ENCODE measurements at regions not wholly inside any gene's neighbourhood (a gene's known extent, or its start where the extent isn't known, plus 50 kb on each side); places are given as distances from the start of the nearest gene placed in this dataset.
"Not testable (repeated sequence)": the region's sequence is repeated elsewhere in the genome, so short reads cannot be mapped to it uniquely, and the experiment has no call there.

DNA sequence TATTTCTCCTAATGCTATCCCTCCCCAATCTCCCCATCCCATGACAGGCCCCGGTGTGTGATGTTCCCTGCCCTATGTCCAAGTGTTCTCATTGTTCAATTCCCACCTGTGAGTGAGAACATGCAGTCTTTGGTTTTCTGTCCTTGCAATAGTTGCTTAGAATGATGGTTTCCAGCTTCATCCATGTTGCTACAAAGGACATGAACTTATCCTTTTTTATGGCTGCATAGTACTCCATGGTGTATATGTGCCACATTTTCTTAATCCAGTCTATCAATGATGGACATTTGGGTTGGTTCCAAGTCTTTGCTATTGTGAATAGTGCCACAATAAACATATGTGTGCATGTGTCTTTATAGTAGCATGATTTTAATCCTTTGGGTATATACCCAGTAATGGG, 51.3 kb upstream of the RIOK2 start:
- H3K9ac ChIP-seq (ENCODE audit: low read depth in 1 of 2, low read length in 2 of 2); H3K4me3 ChIP-seq (ENCODE audit: low read depth in 1 of 2, low read length in 2 of 2); H3K4me1 ChIP-seq (ENCODE audit: control insufficient read depth in 1 of 2, insufficient read depth in 2 of 2, low read length in 2 of 2); H3K9me3 ChIP-seq (ENCODE audit: control insufficient read depth in 1 of 2, low read length in 2 of 2); H3K27ac ChIP-seq (ENCODE audit: low read depth, low read length); H3K36me3 ChIP-seq (ENCODE audit: control insufficient read depth in 1 of 2, insufficient read depth in 2 of 2, low read length in 2 of 2); H3K27me3 ChIP-seq (ENCODE audit: control insufficient read depth in 1 of 2, insufficient read depth in 2 of 2, low read length in 2 of 2): not testable (repeated sequence)

GRCh38 chr5:97242341-97242740, 59.3 kb upstream of the RIOK2 start:
- no peaks in the 10 kb centered on the region for H3K4me1 ChIP-seq (ENCODE audit: control insufficient read depth in 1 of 2, insufficient read depth in 2 of 2, low read length in 2 of 2)

DNA sequence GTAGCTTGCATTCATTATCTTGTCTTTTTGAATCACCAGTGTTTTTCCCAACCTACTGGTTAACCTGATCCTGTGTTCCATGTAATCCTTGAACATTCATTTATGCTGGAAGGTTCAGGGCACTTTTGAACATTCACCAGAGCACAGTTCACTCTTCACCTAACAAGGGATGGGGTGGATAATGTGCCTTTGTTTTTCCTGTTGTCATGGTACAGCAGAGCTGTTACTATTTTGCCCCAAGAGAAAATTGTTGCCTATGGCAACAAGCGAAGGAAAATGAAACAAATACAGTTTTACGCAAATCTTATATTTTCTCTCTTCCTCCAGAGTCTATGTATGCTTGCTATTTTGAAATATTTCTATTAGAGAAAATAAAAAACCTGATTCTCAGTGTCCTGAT, 60.3 kb upstream of the RIOK2 start:
- Histone ChIP-seq H3K36me3 (ENCODE audit: control insufficient read depth in 1 of 2, insufficient read depth in 2 of 2, low read length in 2 of 2) (no peaks in the 10 kb centered on the region), H3K9me3 (ENCODE audit: control insufficient read depth in 1 of 2, low read length in 2 of 2) (no peaks in the 10 kb centered on the region), H3K9ac (ENCODE audit: low read depth in 1 of 2, low read length in 2 of 2) (no peak overlapping the region), H3K4me1 (ENCODE audit: control insufficient read depth in 1 of 2, insufficient read depth in 2 of 2, low read length in 2 of 2) (no peaks in the 10 kb centered on the region), H3K27ac (ENCODE audit: low read depth, low read length) (no peak overlapping the region), H3K27me3 (ENCODE audit: control insufficient read depth in 1 of 2, insufficient read depth in 2 of 2, low read length in 2 of 2) (no peaks in the 10 kb centered on the region), H3K4me3 (ENCODE audit: low read depth in 1 of 2, low read length in 2 of 2) (no peak overlapping the region)

More at GRCh38 chr5:97242341-97242740, 59.3 kb upstream of the RIOK2 start:
- Histone ChIP-seq H3K27ac (ENCODE audit: low read depth, low read length) (no peak overlapping the region), H3K36me3 (ENCODE audit: control insufficient read depth in 1 of 2, insufficient read depth in 2 of 2, low read length in 2 of 2) (no peaks in the 10 kb centered on the region), H3K4me3 (ENCODE audit: low read depth in 1 of 2, low read length in 2 of 2) (no peak overlapping the region), H3K9ac (ENCODE audit: low read depth in 1 of 2, low read length in 2 of 2) (no peak overlapping the region), H3K27me3 (ENCODE audit: control insufficient read depth in 1 of 2, insufficient read depth in 2 of 2, low read length in 2 of 2) (no peaks in the 10 kb centered on the region), H3K9me3 (ENCODE audit: control insufficient read depth in 1 of 2, low read length in 2 of 2) (no peaks in the 10 kb centered on the region)

DNA sequence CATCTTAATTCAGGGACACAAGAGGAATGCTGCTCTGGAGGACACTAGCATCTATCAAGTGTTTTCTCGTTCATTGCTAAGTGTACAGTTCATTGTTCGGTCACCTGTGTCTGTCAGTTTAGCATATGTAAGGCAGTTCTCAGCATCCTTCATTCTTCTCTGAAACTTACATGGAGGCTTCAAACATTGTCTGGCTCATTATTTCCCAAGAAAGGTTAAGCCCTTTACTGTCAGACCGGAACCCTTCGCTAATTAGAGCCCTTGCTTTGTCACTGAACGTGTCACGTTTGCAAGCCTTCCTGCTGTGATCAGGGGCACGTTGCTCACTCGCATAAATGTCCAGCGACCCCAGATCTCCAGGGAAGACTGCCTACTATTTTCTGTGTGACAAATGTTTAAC, 62.3 kb upstream of the RIOK2 start:
- Histone ChIP-seq H3K4me3 (ENCODE audit: low read depth in 1 of 2, low read length in 2 of 2) (no peak overlapping the region), H3K9ac (ENCODE audit: low read depth in 1 of 2, low read length in 2 of 2) (no peak overlapping the region), H3K36me3 (ENCODE audit: control insufficient read depth in 1 of 2, insufficient read depth in 2 of 2, low read length in 2 of 2) (no peaks in the 10 kb centered on the region), H3K27me3 (ENCODE audit: control insufficient read depth in 1 of 2, insufficient read depth in 2 of 2, low read length in 2 of 2) (no peaks in the 10 kb centered on the region), H3K27ac (ENCODE audit: low read depth, low read length) (no peak overlapping the region), H3K4me1 (ENCODE audit: control insufficient read depth in 1 of 2, insufficient read depth in 2 of 2, low read length in 2 of 2) (peaks cover 7% of the 10 kb centered on the region in 2 donors), H3K9me3 (ENCODE audit: control insufficient read depth in 1 of 2, low read length in 2 of 2) (no peaks in the 10 kb centered on the region)

GRCh38 chr5:97250113-97250512, 67.1 kb upstream of the RIOK2 start:
- no peaks in the 10 kb centered on the region for H3K36me3 ChIP-seq (ENCODE audit: control insufficient read depth in 1 of 2, insufficient read depth in 2 of 2, low read length in 2 of 2)
- no peak overlapping the region for H3K4me3 ChIP-seq (ENCODE audit: low read depth in 1 of 2, low read length in 2 of 2)
- no peaks in the 10 kb centered on the region for H3K27me3 ChIP-seq (ENCODE audit: control insufficient read depth in 1 of 2, insufficient read depth in 2 of 2, low read length in 2 of 2)
- H3K27ac ChIP-seq (ENCODE audit: low read depth, low read length): no peak overlapping the region
- H3K4me1 ChIP-seq (ENCODE audit: control insufficient read depth in 1 of 2, insufficient read depth in 2 of 2, low read length in 2 of 2): peaks cover 7% of the 10 kb centered on the region in 2 donors
- H3K9ac ChIP-seq (ENCODE audit: low read depth in 1 of 2, low read length in 2 of 2): no peak overlapping the region
- H3K9me3 ChIP-seq (ENCODE audit: control insufficient read depth in 1 of 2, low read length in 2 of 2): peaks cover 5 to 6% of the 10 kb centered on the region in 2 donors

DNA sequence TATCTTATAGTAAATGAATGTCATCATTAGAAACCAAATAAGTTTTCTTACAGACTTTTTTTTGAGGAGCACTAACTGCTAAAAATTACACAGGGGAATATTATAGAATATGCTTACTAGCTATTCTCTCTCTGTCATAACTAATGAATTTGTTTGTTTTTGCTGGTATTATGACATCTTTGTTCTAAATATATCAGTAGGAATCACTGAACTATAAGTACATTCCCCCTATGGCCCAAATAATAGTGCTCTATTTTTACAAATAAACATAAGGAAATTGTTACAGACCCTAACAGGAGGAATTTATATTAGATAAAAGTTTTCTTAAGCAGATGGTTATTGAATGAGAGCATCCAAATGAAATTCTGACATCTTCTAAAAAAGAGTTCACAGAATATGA, 83.0 kb upstream of the RIOK2 start:
- Histone ChIP-seq H3K9me3 (ENCODE audit: control insufficient read depth in 1 of 2, low read length in 2 of 2) (no peaks in the 10 kb centered on the region), H3K4me3 (ENCODE audit: low read depth in 1 of 2, low read length in 2 of 2) (no peak overlapping the region), H3K36me3 (ENCODE audit: control insufficient read depth in 1 of 2, insufficient read depth in 2 of 2, low read length in 2 of 2) (no peaks in the 10 kb centered on the region), H3K27me3 (ENCODE audit: control insufficient read depth in 1 of 2, insufficient read depth in 2 of 2, low read length in 2 of 2) (no peaks in the 10 kb centered on the region), H3K27ac (ENCODE audit: low read depth, low read length) (no peak overlapping the region), H3K9ac (ENCODE audit: low read depth in 1 of 2, low read length in 2 of 2) (no peak overlapping the region), H3K4me1 (ENCODE audit: control insufficient read depth in 1 of 2, insufficient read depth in 2 of 2, low read length in 2 of 2) (no peaks in the 10 kb centered on the region)

GRCh38 chr5:97266576-97266975, 83.5 kb upstream of the RIOK2 start:
- no peaks in the 10 kb centered on the region for H3K4me1 ChIP-seq (ENCODE audit: control insufficient read depth in 1 of 2, insufficient read depth in 2 of 2, low read length in 2 of 2)
- H3K36me3 ChIP-seq (ENCODE audit: control insufficient read depth in 1 of 2, insufficient read depth in 2 of 2, low read length in 2 of 2): no peaks in the 10 kb centered on the region
- H3K4me3 ChIP-seq (ENCODE audit: low read depth in 1 of 2, low read length in 2 of 2): no peak overlapping the region
- H3K27ac ChIP-seq (ENCODE audit: low read depth, low read length): no peak overlapping the region
- H3K9me3 ChIP-seq (ENCODE audit: control insufficient read depth in 1 of 2, low read length in 2 of 2): no peaks in the 10 kb centered on the region
- H3K9ac ChIP-seq (ENCODE audit: low read depth in 1 of 2, low read length in 2 of 2): no peak overlapping the region
- H3K27me3 ChIP-seq (ENCODE audit: control insufficient read depth in 1 of 2, insufficient read depth in 2 of 2, low read length in 2 of 2): no peaks in the 10 kb centered on the region

GRCh38 chr5:97267767-97268166, 84.7 kb upstream of the RIOK2 start:
- Histone ChIP-seq H3K9ac (ENCODE audit: low read depth in 1 of 2, low read length in 2 of 2) (no peak overlapping the region), H3K4me3 (ENCODE audit: low read depth in 1 of 2, low read length in 2 of 2) (no peak overlapping the region), H3K27me3 (ENCODE audit: control insufficient read depth in 1 of 2, insufficient read depth in 2 of 2, low read length in 2 of 2) (no peaks in the 10 kb centered on the region), H3K9me3 (ENCODE audit: control insufficient read depth in 1 of 2, low read length in 2 of 2) (peaks cover 0 to 5% of the 10 kb centered on the region in 2 donors), H3K4me1 (ENCODE audit: control insufficient read depth in 1 of 2, insufficient read depth in 2 of 2, low read length in 2 of 2) (no peaks in the 10 kb centered on the region), H3K27ac (ENCODE audit: low read depth, low read length) (no peak overlapping the region), H3K36me3 (ENCODE audit: control insufficient read depth in 1 of 2, insufficient read depth in 2 of 2, low read length in 2 of 2) (no peaks in the 10 kb centered on the region)

- Histone ChIP-seq H3K27ac (ENCODE audit: low read depth, low read length) (no peak overlapping the region), H3K4me3 (ENCODE audit: low read depth in 1 of 2, low read length in 2 of 2) (no peak overlapping the region), H3K36me3 (ENCODE audit: control insufficient read depth in 1 of 2, insufficient read depth in 2 of 2, low read length in 2 of 2) (no peaks in the 10 kb centered on the region), H3K27me3 (ENCODE audit: control insufficient read depth in 1 of 2, insufficient read depth in 2 of 2, low read length in 2 of 2) (no peaks in the 10 kb centered on the region), H3K9me3 (ENCODE audit: control insufficient read depth in 1 of 2, low read length in 2 of 2) (peaks cover 0 to 8% of the 10 kb centered on the region in 2 donors), H3K9ac (ENCODE audit: low read depth in 1 of 2, low read length in 2 of 2) (no peak overlapping the region), H3K4me1 (ENCODE audit: control insufficient read depth in 1 of 2, insufficient read depth in 2 of 2, low read length in 2 of 2) (no peaks in the 10 kb centered on the region)
Measured at GRCh38 chr5:97276474-97277120, 93.5 kb upstream of the RIOK2 start.

DNA sequence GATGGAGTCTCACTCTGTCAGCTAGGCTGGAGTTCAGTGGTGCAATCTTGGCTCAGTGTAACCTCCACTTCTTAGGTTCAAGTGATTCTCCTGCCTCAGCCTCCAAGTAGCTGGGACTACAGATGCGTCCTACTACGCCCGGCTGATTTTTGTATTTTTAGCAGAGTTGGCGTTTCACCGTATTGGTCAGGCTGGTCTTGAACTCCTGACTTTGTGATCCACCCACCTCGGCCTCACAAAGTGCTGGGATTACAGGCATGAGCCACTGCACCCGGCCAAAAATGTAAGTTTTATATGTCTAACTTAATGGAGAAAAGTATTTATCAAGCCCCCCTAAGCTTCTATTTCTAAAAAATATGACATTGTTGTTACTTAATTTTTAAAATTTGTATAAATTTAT, 98.2 kb upstream of the RIOK2 start:
- H3K4me3 ChIP-seq (ENCODE audit: low read depth in 1 of 2, low read length in 2 of 2): no peak overlapping the region
- no peaks in the 10 kb centered on the region for H3K27me3 ChIP-seq (ENCODE audit: control insufficient read depth in 1 of 2, insufficient read depth in 2 of 2, low read length in 2 of 2)
- H3K36me3 ChIP-seq (ENCODE audit: control insufficient read depth in 1 of 2, insufficient read depth in 2 of 2, low read length in 2 of 2): no peaks in the 10 kb centered on the region
- no peaks in the 10 kb centered on the region for H3K4me1 ChIP-seq (ENCODE audit: control insufficient read depth in 1 of 2, insufficient read depth in 2 of 2, low read length in 2 of 2)
- no peak overlapping the region for H3K27ac ChIP-seq (ENCODE audit: low read depth, low read length)
- H3K9me3 ChIP-seq (ENCODE audit: control insufficient read depth in 1 of 2, low read length in 2 of 2): peaks cover 0 to 4% of the 10 kb centered on the region in 2 donors
- no peak overlapping the region for H3K9ac ChIP-seq (ENCODE audit: low read depth in 1 of 2, low read length in 2 of 2)

All from duodenal mucosa (tissue), 2 donors.